Dedifferentiated amniotic fluid mesenchymal stem cell (primary cell): ENCODE measurements at regions not wholly inside any gene's neighbourhood (a gene's known extent, or its start where the extent isn't known, plus 50 kb on each side); places are given as distances from the start of the nearest gene placed in this dataset.

Experiments used
- DNase-seq: peaks from one replicate; pipeline ENCODE4 v3.0.0-alpha.2; 2016; ENCODE audit errors: extremely low spot score

DNA sequence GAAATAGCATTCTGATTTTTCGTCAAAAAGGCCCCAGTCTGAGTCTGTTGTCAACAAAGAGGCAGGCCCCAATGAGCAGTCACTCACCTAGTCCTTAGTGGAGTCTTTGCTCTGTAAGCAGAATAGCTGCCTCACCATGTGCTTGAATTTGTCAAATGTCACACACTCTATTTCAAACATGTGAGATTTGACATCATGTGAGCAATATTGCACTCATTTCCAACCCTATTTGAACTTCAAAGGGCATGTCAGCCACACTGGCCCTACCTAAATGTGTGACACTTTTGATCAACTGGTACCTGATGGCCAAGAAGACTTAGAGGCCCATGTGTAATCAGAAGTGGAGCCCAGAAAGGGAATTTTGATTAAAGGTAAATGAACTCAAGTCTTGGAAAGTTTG is 59.4 kb upstream of the PLAC1 start:
- DNase-seq = no peak

DNA sequence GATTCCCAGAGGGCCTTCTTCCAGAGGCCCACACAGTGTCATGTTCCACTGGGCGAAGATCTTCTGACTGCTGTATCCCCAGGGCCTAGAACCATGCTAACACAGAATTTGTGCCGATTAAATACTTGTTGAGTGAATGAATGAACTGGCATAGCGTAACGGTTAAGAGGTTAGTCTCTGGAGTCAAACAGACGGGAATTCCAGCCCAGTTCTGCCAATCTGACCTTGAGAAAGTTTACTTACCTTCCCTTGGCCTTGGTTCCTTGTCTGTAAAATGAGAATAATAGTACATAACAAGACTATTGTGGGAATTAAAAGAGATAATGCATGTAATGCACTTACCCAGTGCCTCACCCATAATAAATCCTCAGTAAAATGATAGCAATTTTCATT is 58.3 kb upstream of the PLAC1 start:
- no peak for DNase-seq

DNA sequence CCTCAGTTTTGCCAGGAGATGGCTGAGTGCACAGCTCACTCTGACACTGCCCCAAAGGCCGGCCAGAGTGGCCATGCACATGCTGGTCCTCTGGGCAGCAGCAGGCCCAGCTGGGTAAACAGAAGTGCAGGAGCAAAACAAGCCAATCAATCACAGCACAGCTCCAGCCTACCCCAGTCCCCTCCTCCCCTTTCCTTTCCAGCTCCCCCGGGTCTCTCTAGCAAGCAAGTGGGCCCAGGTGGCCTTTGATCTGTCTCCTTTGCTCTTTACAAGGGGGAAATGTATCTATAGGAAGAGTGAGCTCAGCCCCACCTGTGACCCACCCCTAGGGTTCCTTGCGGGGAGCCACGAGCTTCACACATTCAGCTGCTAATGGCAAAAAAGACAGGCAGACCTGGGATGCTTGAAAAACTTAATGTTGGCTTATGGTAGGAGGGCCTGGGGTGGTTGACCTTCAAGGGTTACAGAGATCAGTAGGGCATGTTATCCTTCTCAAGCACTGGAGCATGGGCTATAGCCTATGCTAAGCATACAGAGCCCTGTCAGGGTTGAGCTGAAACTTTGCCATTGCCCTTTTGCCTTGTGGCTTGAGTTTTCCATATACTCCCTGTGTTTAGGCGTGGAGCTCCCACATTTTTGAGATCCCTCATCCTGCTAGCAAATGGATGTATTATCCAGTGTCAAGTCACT is 57.8 kb upstream of the PLAC1 start:
- DNase-seq = no peak

DNA sequence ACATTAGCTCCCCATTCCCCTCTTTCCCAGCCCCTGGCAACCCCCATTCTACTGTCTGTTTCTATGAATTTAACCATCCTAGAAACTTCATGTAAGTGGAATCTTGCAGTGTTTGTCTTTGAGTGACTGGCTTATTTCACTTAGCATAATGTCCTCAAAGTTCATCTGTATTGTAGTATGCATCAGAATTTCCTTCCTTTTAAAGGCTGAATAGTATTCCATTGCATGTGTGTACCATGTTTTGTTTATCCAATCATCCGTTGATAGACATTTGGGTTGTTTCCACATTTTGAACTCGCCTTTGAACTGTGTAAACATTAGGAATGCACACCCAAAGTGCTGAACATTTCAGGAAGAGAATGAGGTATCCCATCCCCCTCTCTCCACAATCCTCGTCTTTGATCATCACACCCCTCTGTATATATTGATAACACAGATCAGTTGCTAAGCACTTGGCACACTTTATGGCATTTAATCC is 56.4 kb upstream of the PLAC1 start:
- DNase-seq = no peak

DNA sequence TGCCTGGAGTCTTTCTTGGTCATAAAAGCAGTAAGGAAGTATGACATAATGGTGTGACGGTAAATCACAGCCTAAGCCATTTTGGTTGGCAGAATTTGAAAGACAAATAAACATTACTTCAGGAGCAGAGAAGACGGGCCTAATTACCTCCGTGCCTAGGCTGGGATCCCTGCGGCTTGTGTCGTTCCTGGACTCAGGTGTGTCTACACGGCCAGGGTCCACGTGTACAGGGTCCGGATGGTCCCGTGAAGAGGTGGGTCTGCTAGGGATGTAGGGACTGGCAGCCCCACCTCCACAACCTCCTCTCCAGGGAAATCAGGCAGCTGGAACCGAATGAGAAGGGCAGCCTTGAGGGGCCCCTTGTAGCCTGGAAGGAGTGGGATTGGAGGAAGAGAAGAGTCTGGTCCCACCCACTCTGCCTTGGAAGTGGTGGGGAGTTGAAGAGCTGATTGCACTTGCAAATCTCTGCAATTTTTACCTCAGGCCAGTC is 55.4 kb upstream of the PLAC1 start:
- no peak for DNase-seq

DNA sequence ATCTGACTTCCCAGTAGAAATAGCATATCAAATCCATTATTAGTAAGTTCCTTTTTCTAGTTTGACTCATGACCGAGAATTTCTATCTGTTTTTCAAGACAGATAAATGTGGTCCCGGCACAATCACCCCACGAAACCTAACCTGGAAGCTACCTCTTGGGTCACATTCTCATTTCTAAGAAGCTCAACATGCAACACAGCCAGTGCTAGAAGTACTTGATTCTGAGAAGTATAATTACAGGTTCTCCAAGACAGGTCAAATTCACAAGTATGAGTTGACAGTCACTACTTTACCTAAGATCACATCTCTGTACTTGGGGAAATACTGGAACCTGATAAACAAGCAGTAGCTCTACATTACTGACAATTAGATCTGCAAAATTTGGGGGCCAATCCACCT is 54.0 kb upstream of the PLAC1 start:
- DNase-seq = no peak

DNA sequence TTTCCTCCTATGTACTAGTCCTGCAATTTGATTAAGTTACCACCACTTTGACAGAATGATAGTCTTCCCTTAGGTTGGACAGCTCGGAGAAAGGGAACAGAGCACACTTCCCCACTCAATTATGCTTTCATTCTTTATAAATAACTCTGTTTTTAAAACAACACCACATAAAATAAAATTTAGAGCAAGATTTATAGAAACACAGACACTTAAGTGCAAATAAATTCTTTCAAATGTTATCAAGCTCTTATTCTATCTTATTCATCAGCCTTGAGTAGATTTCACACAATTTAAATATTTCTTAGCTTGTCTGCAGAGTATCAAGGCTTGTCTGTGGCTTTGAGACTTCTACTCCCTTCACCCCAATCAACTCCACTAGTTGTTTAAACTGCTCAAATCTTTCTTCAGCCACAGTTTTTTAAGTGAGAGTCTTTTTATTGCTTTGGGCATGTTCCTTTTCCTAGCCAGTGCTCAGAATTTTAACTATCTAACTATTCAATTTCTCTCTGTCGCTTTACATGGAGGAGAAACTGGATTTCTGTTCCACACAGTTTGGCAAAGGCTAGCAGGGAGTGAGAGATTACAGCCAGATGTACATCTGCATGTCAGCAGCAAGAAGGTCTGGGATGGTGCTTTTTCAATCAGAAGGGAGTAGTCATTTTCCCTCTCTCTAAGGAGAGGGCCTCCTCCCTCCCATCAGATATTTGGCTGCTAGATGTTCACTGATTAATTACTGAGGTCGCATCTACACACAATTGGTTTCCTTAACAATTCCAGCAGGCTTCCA is 53.1 kb upstream of the PLAC1 start:
- DNase-seq = no peak
